Epidermal melanocyte (primary cell): ENCODE measurements at regions not wholly inside any gene's neighbourhood (a gene's known extent, or its start where the extent isn't known, plus 50 kb on each side); places are given as distances from the start of the nearest gene placed in this dataset.
"Not testable (repeated sequence)": the region's sequence is repeated elsewhere in the genome, so short reads cannot be mapped to it uniquely, and the experiment has no call there.

Experiments used
- DNase-seq: peaks from one replicate; pipeline ENCODE4 v3.0.0; 2011; ENCODE audit warnings: low spot score; ENCODE audit not compliant: insufficient read length

GRCh38 chr5:133857595-133858313 lies 110.7 kb downstream of the C5orf15 start:
- not testable (repeated sequence) for DNase-seq

GRCh38 chr5:133854554-133854953 lies 113.9 kb downstream of the C5orf15 start:
- no peak for DNase-seq

- DNase-seq, result no peak
These were observed 114.6 kb downstream of the C5orf15 start for GRCh38 chr5:133853646-133854365.

GRCh38 chr5:133851521-133851920 lies 116.9 kb downstream of the C5orf15 start:
- DNase-seq, result no peak

- no peak for DNase-seq
These were observed 117.6 kb downstream of the C5orf15 start for GRCh38 chr5:133850811-133851210.

- DNase-seq, result no peak
These were observed 119.3 kb downstream of the C5orf15 start for GRCh38 chr5:133849116-133849515.

- peak; percentile 76 for DNase-seq
These were observed 120.0 kb downstream of the C5orf15 start for GRCh38 chr5:133848341-133848811.

GRCh38 chr5:133847886-133848285 lies 120.5 kb downstream of the C5orf15 start:
- no peak for DNase-seq

GRCh38 chr5:133847301-133847700 lies 121.1 kb downstream of the C5orf15 start:
- no peak for DNase-seq

- DNase-seq, result no peak
These were observed 121.8 kb downstream of the C5orf15 start for GRCh38 chr5:133846478-133847226.

GRCh38 chr5:133845271-133845670 lies 123.2 kb downstream of the C5orf15 start:
- no peak for DNase-seq

- no peak for DNase-seq
These were observed 123.6 kb downstream of the C5orf15 start for GRCh38 chr5:133844836-133845235.

- DNase-seq, result peak; percentile 58
These were observed 124.5 kb downstream of the C5orf15 start for GRCh38 chr5:133843911-133844310.

GRCh38 chr5:133842846-133843611 lies 125.4 kb downstream of the C5orf15 start:
- DNase-seq, result no peak

GRCh38 chr5:133841831-133842750 lies 126.3 kb downstream of the C5orf15 start:
- DNase-seq, result no peak

- DNase-seq, result no peak
These were observed 128.3 kb downstream of the C5orf15 start for GRCh38 chr5:133840168-133840567.

GRCh38 chr5:133839721-133840120 lies 128.7 kb downstream of the C5orf15 start:
- no peak for DNase-seq

- DNase-seq, result no peak
These were observed 129.3 kb downstream of the C5orf15 start for GRCh38 chr5:133839090-133839489.

- DNase-seq, result no peak
These were observed 130.1 kb downstream of the C5orf15 start for GRCh38 chr5:133838286-133838685.
